Mesothelial cell of epicardium (in vitro differentiated cells): ENCODE measurements at regions not wholly inside any gene's neighbourhood (a gene's known extent, or its start where the extent isn't known, plus 50 kb on each side); places are given as distances from the start of the nearest gene placed in this dataset.
A peak's percentile ranks its signal among the peaks of the same experiment; 100 is the strongest.

ENCODE experiments used
- DNase-seq, 2 experiments: peaks; one replicate each; pipeline ENCODE4 v3.0.0; 2021; ENCODE audit warnings: low spot score in 2 of 2; ENCODE audit not compliant: unreplicated experiment in 2 of 2
- H3K27ac Mint-ChIP-seq: 2 replicates; pipeline ENCODE4 v1.8.0; 2021; ENCODE audit warnings: mixed read lengths
- H3K27me3 Mint-ChIP-seq: 2 replicates; pipeline ENCODE4 v1.8.0; 2021; ENCODE audit warnings: low read depth, mixed read lengths
- H3K36me3 Mint-ChIP-seq: 2 replicates; pipeline ENCODE4 v1.8.0; 2021; ENCODE audit warnings: mixed read lengths
- H3K4me1 Mint-ChIP-seq: 2 replicates; pipeline ENCODE4 v1.8.0; 2021; ENCODE audit warnings: mixed read lengths
- H3K4me3 Mint-ChIP-seq: 2 replicates; pipeline ENCODE4 v1.8.0; 2021; ENCODE audit warnings: mild to moderate bottlenecking, moderate library complexity, mixed read lengths
- H3K9me3 Mint-ChIP-seq: 2 replicates; pipeline ENCODE4 v1.8.0; 2021; ENCODE audit warnings: mixed read lengths
- CTCF ChIP-seq: fragments of 200-600 bp; sonication (generic); IDR thresholded peaks from one replicate; pipeline ENCODE4 v1.5.0; 2021; ENCODE audit warnings: antibody characterized with exemption; ENCODE audit not compliant: unreplicated experiment

DNA sequence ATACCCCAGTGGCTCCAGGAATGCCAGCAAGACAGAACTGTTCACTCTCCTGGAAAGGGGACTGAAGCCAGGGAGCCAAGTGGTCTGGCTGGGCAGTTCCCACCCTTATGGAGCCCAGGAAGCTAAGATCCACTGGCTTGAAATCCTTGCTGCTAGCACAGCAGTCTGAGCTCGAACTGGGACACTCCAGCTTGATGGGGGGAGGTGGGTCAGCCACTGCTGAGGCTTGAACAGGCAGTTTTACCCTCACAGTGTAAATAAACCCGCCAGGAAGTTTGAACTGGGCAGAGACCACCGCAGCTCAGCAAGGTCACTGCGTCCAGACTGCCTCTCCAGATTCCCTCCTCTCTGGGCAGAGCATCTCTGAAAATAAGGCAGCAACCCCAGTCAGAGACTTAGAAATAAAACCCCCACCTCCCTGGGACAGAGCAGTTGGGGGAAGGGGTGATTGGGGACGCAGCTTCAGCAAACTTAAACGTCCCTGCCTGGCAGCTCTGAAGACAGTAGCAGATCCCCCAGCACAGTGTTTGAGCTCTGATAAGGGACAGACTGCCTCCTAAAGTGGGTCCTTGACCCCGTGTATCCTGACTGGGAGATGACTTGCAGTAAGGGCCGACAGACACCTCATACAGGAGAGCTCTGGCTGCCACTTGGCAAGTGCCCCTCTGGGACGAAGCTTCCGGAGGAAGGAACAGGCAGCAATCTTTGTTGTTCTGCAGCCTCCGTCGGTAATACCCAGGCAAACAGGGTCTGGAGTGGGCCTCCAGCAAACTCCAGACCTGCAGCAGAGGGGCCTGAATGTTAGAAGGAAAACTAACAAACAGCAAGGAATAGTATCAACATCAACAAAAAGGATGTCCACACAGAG lies 568.4 kb downstream of the PLA2G4A start:
- Mint-ChIP-seq H3K4me3 (no peak overlapping the region), H3K36me3 (peaks cover 15% of the 10 kb centered on the region), H3K27ac (peak overlapping the region; percentile 84), H3K27me3 (no peaks in the 10 kb centered on the region), H3K9me3 (peaks cover 22% of the 10 kb centered on the region), H3K4me1 (peaks cover 29% of the 10 kb centered on the region)
- TF ChIP-seq CTCF: no peak
- no peak for DNase-seq

DNA sequence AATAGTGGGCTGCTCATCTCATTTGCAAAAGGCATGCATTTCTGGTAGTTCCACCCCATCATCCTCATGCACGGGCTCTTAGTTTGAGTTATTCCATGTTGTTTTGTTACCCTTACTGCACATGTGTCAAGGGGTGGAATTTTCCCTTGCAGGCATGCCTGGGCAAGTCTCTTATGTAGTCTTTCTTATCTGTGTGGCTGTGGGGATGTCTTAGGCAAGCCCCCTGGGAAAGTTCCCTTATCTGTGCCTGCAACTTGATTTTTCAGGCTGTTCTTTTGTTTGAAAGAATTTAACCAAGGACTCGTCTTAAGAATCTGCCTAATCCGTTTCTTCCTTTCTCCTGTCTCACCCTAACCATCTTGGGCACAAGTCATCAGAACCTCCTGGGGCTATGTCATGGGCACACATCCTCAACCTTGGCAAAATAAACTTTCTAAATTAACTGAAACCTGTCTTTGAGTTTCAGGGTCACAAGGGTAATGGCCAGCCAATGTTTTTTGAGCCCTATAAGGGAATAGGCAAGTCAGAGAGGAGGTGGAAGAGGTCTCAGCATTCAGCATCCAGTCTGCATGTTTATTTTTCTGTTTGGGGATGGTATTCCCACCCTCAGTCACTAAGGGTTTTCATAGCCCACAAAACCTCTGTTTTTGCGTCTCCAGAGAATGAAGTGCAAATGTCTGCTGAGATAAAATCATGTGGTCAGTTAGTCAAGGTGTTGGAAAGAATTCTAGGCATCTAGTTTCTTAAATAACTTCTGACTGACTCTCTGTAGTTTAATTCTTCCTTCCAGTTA lies 579.7 kb downstream of the PLA2G4A start:
- Mint-ChIP-seq H3K27ac (peak overlapping the region; percentile 89), H3K36me3 (peaks cover 1% of the 10 kb centered on the region), H3K9me3 (peaks cover 6% of the 10 kb centered on the region), H3K27me3 (no peaks in the 10 kb centered on the region), H3K4me1 (peaks cover 48% of the 10 kb centered on the region), H3K4me3 (no peak overlapping the region)
- no peak for TF ChIP-seq CTCF
- DNase-seq: no peak

DNA sequence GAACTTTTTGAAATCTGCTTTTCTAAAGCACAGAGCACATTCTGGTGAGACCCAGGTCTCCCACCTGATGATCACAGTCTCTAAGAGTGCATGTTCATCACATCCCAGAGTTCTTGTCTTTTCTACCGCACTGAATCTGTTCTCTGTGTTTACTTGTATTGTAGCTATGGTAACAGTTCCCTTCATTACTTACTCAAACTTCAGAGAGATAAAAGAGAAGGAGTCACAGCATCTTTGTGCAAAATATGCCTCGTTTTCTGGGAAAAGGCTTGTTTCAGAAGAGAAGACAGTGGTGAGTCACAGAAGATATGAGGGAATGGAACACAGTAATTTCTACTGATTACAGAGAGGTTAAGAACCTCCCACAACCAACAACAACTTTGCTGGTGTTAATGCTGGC lies 580.6 kb downstream of the PLA2G4A start:
- Mint-ChIP-seq H3K4me3 (no peak overlapping the region), H3K27me3 (no peaks in the 10 kb centered on the region), H3K9me3 (peaks cover 6% of the 10 kb centered on the region), H3K4me1 (peaks cover 49% of the 10 kb centered on the region), H3K36me3 (peaks cover 1% of the 10 kb centered on the region), H3K27ac (peak overlapping the region; percentile 89)
- no peak for DNase-seq
- no peak for TF ChIP-seq CTCF

- Mint-ChIP-seq H3K4me1 (peaks cover 58% of the 10 kb centered on the region), H3K27ac (peak overlapping the region; percentile 5), H3K27me3 (no peaks in the 10 kb centered on the region), H3K36me3 (peaks cover 1% of the 10 kb centered on the region), H3K4me3 (no peak overlapping the region), H3K9me3 (peaks cover 6% of the 10 kb centered on the region)
- DNase-seq: no peak
- no peak for TF ChIP-seq CTCF
Measured at GRCh38 chr1:187411118-187411517, 582.4 kb downstream of the PLA2G4A start.

- peaks cover 1% of the 10 kb centered on the region for H3K36me3 Mint-ChIP-seq
- no peak overlapping the region for H3K4me3 Mint-ChIP-seq
- no peaks in the 10 kb centered on the region for H3K27me3 Mint-ChIP-seq
- TF ChIP-seq CTCF: no peak
- no peaks in the 10 kb centered on the region for H3K9me3 Mint-ChIP-seq
- no peak overlapping the region for H3K27ac Mint-ChIP-seq
- H3K4me1 Mint-ChIP-seq: peaks cover 65% of the 10 kb centered on the region
- no peak for DNase-seq
Measured at GRCh38 chr1:187413405-187414169, 584.8 kb downstream of the PLA2G4A start.
